Right lobe of liver (tissue), 4 donors: ENCODE measurements at regions not wholly inside any gene's neighbourhood (a gene's known extent, or its start where the extent isn't known, plus 50 kb on each side); places are given as distances from the start of the nearest gene placed in this dataset.

Experiments used
- CTCF ChIP-seq, 4 donors: fragments of 200-600 bp in 3 of 4; fragments of 450-650 bp in 1 of 4; IDR thresholded peaks; one replicate each; pipeline versions ENCODE4 v1.5.1 to v1.8.0; 2016 to 2022; ENCODE audit warnings: antibody characterized with exemption in 4 of 4, mild to moderate bottlenecking in 2 of 4
- POLR2A ChIP-seq: fragments of 450-650 bp; IDR thresholded peaks from one replicate; pipeline ENCODE4 v1.6.1; 2017; ENCODE audit warnings: antibody characterized with exemption, mild to moderate bottlenecking
- donor health status: DM: no; HTN: no; CAD: no.
- donor health status: DM: no; HTN: no; CAD: no.
- donor health status: DM: no; HTN: yes; CAD: no.

GRCh38 chr13:47433461-47434005, 536.7 kb upstream of the HTR2A start:
- TF ChIP-seq CTCF (IDR thresholded peaks at IDR 0.05) (no peak), POLR2A (no peak)
